ENCODE measurements at regions not wholly inside any gene's neighbourhood (a gene's known extent, or its start where the extent isn't known, plus 50 kb on each side); places are given as distances from the start of the nearest gene placed in this dataset.

DNA sequence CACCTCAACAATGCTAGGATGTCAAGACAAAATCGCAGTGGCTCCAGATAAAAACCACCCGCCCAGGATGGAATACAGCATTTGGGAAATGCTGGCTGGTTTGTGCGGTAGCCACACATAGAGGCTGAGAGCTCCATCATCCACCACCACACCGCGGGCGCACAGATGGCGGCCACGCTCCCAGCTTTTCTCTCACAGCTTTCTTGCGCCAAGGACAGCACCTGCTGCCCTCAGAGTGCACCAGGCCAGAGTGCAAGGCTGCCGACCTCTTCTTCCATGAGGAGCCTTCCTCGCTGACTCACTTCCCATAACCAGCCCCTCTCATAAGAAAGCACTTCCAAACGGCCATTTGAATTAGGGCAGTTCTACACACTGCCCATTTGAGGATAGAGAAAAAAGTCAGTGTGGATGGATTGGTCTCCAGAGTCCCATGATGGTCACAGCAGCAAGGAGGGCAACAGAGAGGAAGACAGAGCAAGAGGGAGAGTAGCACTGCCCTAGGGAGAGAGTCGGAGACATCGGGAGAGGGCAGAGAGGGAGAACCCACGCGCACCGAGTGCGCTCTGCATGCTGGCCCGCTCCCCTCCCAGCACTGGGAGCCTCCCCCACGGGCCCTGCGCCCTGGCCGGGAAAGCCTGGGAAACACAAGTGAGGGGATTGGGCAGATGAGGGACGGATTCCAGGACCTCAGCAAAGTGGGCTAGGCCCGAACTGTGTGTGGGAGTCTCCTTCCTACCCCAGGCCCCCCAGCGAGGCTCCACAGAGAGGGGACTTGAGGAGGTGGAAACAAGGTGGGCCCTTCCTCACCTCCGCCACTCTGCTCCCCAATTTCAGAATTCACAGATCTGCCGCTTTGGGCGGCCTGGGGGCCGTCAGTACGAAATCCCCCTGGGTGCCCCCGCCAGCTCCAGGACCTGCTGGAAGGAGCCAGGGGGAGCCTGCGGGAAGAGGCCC, 156.9 kb downstream of the USP12 start:
- no peak for DNase-seq

GRCh38 chr13:27012482-27013197, 159.0 kb downstream of the USP12 start:
- no peak for DNase-seq

- DNase-seq, result no peak
Measured at GRCh38 chr13:27011661-27012060, 159.9 kb downstream of the USP12 start.

- no peak for DNase-seq
Measured at GRCh38 chr13:27008733-27009132, 162.9 kb downstream of the USP12 start.

DNA sequence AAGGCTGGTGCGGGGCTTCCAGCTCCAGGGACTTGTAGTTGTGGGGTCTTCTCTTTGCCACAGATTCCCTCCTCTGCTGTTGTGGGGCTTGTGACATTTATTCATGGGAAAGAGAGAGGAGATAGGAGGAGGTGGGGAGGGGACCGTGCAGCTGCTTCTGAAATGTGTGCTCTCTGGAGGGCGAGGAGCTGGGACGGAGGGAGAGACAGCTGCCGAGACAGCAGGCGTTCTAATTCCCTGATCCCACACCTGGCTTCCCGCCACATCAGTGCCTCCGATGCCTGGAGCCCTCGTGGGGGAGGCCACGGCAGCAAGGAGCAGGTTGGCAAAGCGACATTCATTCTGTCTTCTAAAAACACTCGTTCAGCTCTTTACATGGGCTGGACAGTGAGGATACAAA, 164.4 kb downstream of the USP12 start:
- DNase-seq, result no peak

- DNase-seq, result no peak
Measured at GRCh38 chr13:27006519-27007161, 165.0 kb downstream of the USP12 start.

GRCh38 chr13:27005976-27006518, 165.6 kb downstream of the USP12 start:
- no peak for DNase-seq

DNA sequence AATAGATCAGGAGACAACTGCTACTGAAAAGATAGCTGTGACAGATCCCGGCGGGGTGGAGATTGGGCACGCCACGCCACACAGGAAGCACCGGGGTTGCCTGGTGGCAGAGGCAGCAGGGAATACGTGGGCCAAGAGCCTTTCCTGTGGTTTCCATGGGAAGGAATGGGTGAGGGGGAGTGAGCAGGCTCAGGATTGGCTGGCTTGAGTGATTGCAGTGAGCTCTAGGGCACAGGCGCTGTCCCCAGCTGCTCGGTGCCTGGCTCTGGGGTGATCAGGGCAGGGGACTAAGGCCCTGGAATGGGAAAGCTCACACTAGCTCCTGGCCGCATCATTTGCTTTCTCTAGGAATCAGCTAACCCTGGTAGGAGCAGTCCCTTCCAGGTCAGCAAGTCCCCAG, 166.1 kb downstream of the USP12 start:
- DNase-seq, result no peak

DNA sequence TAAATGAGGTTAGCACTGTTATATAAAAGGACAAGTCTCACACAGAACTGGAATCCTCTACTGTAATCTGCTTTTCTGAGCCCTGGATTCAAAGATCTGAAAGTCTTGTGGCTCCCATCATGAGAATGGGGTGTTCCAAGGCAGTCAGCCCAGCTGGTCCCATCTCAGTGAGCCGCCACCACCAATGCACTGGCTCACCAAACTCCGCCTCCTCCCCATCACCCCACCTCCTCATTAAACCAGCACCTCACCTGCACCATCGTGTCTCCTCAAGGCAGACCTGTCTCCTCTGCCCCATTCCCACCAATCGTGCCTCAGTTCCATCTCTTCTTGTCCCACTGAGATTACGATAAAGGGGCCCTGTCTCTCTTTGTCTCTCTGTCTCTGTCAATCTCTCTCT, 166.7 kb downstream of the USP12 start:
- no peak for DNase-seq

GRCh38 chr13:27004326-27004725, 167.3 kb downstream of the USP12 start:
- no peak for DNase-seq

GRCh38 chr13:27001705-27002104, 169.9 kb downstream of the USP12 start:
- DNase-seq, result no peak

GRCh38 chr13:27000686-27001085, 170.9 kb downstream of the USP12 start:
- no peak for DNase-seq

DNA sequence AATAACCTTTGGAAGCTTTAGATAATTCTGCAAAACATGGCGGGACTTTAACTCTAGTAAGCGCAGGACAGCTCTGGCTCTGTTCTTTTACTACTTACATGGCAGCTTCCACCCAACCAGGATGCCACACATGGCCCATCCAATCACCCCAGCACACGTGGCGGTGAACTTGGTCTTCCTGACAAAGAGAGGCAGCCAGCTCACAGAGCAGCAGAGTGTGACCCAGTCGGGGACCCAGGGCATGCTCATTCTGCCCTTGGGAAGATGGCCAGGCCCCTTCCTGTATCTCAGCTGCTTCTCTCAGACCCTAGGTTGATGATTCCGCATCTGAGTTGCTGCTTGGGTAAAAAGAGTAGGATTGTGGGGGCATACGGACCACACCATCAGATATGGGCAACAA, 172.1 kb downstream of the USP12 start:
- DNase-seq, result no peak

- no peak for DNase-seq
Measured at GRCh38 chr13:26998292-26998691, 173.3 kb downstream of the USP12 start.

- DNase-seq, result no peak
Measured at GRCh38 chr13:26996965-26997752, 174.5 kb downstream of the USP12 start.

GRCh38 chr13:26995159-26995558, 176.5 kb downstream of the USP12 start:
- DNase-seq, result no peak

DNA sequence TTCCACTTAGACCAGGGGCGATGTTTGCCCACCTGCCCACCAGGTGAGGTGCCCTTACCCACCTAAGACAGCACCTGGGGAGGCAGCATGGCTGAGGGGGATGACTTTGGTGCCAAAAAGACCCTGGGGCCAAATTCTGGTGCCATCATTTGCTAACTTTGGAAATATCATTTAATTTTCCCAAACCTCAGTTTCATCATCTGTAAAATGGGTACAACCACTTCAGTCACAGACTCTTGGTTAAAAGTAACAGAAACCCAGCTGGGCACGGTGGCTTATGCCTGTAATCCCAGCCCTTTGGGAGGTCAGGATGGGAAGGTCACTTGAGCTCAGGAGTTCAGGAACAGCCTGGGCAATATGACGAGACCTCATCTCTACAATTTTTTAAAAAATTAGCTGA, 177.8 kb downstream of the USP12 start:
- no peak for DNase-seq

GRCh38 chr13:26992951-26993719, 178.5 kb downstream of the USP12 start:
- DNase-seq, result no peak

GRCh38 chr13:26991508-26992181, 180.0 kb downstream of the USP12 start:
- DNase-seq, result no peak

GRCh38 chr13:26989957-26990713, 181.5 kb downstream of the USP12 start:
- DNase-seq, result no peak
